Hematopoietic multipotent progenitor cell treated with erythropoietin and hydrocortisone succinate and interleukin-3 and kit ligand, for 8 days (in vitro differentiated cells): ENCODE measurements at regions not wholly inside any gene's neighbourhood (a gene's known extent, or its start where the extent isn't known, plus 50 kb on each side); places are given as distances from the start of the nearest gene placed in this dataset.

Experiments
- DNase-seq: peaks from one replicate; pipeline ENCODE4 v3.0.0-alpha.2; 2015

GRCh38 chr4:123104310-123105025 lies 182.1 kb upstream of the NUDT6 start:
- no peak for DNase-seq

GRCh38 chr4:123105026-123105420 lies 182.6 kb upstream of the NUDT6 start:
- DNase-seq: no peak

GRCh38 chr4:123106747-123107146 lies 184.3 kb upstream of the NUDT6 start:
- no peak for DNase-seq

GRCh38 chr4:123107444-123108252 lies 185.3 kb upstream of the NUDT6 start:
- no peak for DNase-seq

- DNase-seq: peak; percentile 16
Observed at GRCh38 chr4:123109139-123109538, 186.7 kb upstream of the NUDT6 start.

- no peak for DNase-seq
Observed at GRCh38 chr4:123110147-123110546, 187.8 kb upstream of the NUDT6 start.

- no peak for DNase-seq
Observed at GRCh38 chr4:123110685-123111084, 188.3 kb upstream of the NUDT6 start.

- DNase-seq: no peak
Observed at GRCh38 chr4:123113155-123113554, 190.8 kb upstream of the NUDT6 start.

GRCh38 chr4:123114084-123114914 lies 191.9 kb upstream of the NUDT6 start:
- DNase-seq: no peak

GRCh38 chr4:123114915-123115756 lies 192.7 kb upstream of the NUDT6 start:
- no peak for DNase-seq

- no peak for DNase-seq
Observed at GRCh38 chr4:123116412-123116811, 194.0 kb upstream of the NUDT6 start.

- DNase-seq: no peak
Observed at GRCh38 chr4:123120473-123120872, 198.1 kb upstream of the NUDT6 start.

- no peak for DNase-seq
Observed at GRCh38 chr4:123121241-123121907, 199.0 kb upstream of the NUDT6 start.

GRCh38 chr4:123125477-123125876 lies 203.1 kb upstream of the NUDT6 start:
- no peak for DNase-seq

- peak; percentile 56 for DNase-seq
Observed at GRCh38 chr4:123127218-123127617, 204.8 kb upstream of the NUDT6 start.

GRCh38 chr4:123127875-123128274 lies 205.5 kb upstream of the NUDT6 start:
- no peak for DNase-seq

GRCh38 chr4:123133397-123134050 lies 211.1 kb upstream of the NUDT6 start:
- no peak for DNase-seq

- no peak for DNase-seq
Observed at GRCh38 chr4:123144616-123145015, 222.2 kb upstream of the NUDT6 start.

- no peak for DNase-seq
Observed at GRCh38 chr4:123158576-123158975, 236.2 kb upstream of the NUDT6 start.

GRCh38 chr4:123159479-123159878 lies 237.1 kb upstream of the NUDT6 start:
- no peak for DNase-seq

- no peak for DNase-seq
Observed at GRCh38 chr4:123162859-123163258, 233.7 kb upstream of the SPRY1 start.
